22Rv1 (cell line): ENCODE measurements at regions not wholly inside any gene's neighbourhood (a gene's known extent, or its start where the extent isn't known, plus 50 kb on each side); places are given as distances from the start of the nearest gene placed in this dataset.

Experiments used
- H3K27ac ChIP-seq: fragments of 450-650 bp; 2 replicates; pipeline ENCODE4 v1.5.1; 2017
- CTCF ChIP-seq: fragments of 450-650 bp; IDR thresholded peaks from 2 replicates; pipeline ENCODE4 v1.5.1; 2017; ENCODE audit warnings: mild to moderate bottlenecking
- ZFX ChIP-seq: fragments of 450-650 bp; IDR thresholded peaks from 2 replicates; pipeline ENCODE4 v1.6.1; 2017; ENCODE audit warnings: antibody characterized with exemption, borderline replicate concordance

DNA sequence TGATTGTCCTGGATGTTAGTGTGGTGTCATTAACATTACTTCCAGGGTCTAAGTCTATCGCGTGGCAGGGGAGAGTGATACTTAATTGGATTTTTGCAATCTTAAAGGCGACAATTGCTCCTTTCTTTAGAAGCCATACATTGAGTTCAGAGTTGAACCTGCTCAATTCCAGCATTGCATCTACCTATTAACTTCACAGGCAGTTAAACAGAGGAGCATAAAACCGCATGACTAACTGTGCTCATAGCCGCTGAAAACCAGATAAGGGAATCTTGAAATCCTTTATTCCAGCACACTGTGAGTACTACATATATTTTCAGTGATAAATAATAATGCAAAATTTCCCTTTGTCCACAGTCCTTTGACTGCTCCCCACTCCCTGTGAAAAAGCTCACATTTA, 255.3 kb downstream of the STK31 start:
- H3K27ac ChIP-seq = no peak overlapping the region
- TF ChIP-seq ZFX (no peak), CTCF (no peak)

DNA sequence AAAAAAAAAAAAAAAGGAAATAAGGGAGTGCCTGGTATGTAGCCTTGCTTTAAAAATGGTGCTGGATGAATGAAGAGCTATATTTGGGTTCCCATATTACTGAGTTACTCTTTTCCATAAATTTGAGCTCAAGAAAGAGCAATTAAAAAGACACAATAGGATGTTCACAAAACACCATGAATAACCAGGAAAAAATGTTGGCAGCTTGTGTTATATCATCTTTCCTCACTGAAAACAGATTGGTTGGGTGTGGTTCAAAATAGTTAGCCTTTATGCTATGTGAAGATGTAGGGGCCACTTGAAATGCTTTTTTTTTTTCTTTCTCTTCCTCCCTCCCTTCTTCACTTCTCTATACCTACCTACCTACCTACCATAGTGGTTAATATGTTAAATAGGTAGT, 256.9 kb downstream of the STK31 start:
- no peak overlapping the region for H3K27ac ChIP-seq
- TF ChIP-seq ZFX (no peak), CTCF (no peak)

GRCh38 chr7:23967949-23968599, 258.1 kb downstream of the STK31 start:
- TF ChIP-seq CTCF (no peak), ZFX (no peak)
- H3K27ac ChIP-seq = no peak overlapping the region

DNA sequence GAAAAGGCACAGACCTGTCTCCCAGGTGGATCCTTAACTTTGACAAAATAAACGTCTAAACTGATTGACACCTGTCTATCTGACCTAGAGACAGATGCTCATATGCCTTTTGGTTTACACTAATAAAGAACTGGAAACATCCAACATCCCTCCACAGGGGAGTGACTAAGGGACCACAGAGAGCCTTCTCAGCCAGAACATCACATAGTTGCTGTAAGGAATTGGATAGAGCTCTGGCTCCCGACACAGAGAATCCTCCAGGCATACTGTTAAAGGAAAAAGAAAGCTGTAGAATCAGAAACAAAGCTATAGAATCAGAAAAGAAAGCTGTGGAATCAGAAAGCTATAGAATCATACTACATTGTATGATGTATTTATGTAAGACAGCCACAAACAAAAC, 258.8 kb downstream of the STK31 start:
- H3K27ac ChIP-seq = no peak overlapping the region
- TF ChIP-seq ZFX = no peak
- TF ChIP-seq CTCF = no peak

DNA sequence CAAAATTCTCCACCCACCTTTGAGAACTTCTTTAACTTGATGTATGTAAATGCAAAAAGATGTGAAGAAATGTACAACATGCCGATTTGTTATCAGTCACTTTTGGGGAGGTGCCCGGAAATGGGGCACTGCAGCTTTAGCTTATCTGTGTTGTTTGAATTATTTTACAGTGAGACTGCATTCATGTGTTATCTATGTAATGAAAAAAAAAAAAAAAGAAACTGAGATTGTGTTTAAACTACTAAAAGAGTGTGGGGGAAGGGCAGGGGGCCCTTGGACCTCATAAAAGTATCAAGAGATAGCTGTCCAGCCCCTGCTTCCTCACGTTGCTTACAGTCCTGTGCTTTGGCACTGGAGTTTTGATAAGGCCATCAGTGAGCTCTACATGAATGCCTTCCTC, 259.4 kb downstream of the STK31 start:
- TF ChIP-seq CTCF (no peak), ZFX (no peak)

DNA sequence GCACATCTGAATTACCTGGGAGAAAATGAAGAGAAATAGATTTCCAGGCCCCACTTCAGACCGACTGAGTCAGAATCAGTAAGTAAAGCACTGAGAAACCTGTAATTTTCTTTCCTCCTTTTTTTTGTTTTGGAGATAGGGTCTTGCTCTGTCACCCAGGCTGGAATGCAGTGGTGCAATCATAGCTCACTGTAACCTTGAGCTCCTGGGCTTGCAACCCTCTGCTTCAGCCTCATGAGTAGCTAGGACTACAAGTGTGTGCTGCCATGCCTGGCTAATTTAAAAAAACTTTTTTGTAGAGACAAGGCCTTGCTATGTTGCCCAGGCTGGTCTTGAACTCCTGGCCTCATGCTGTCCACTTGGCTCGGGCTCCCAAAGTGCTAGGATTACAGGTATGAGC, 260.2 kb downstream of the STK31 start:
- no peak overlapping the region for H3K27ac ChIP-seq
- no peak for TF ChIP-seq CTCF

More for the DNA sequence above, 259.4 kb downstream of the STK31 start:
- H3K27ac ChIP-seq = no peak overlapping the region

DNA sequence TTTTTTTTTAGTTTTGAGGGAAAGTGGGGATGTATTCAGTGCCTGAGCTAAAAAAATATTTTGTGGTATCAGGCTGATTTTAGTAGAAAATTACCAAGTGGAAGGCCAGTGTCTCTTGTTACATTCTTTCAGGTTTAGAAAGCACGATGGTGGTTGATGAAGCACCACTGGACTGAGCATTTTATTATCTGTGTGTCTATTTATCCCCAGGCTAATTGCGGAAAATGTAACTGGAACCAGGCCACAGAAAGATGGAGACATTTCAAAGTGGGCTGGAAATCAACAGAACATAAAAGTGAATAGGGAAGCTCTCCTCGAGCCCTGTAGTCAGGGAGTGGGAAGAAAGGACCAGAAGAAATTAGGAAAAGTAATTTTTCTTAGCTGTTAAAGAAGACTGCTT, 261.0 kb downstream of the STK31 start:
- H3K27ac ChIP-seq = no peak overlapping the region
- TF ChIP-seq ZFX (no peak), CTCF (no peak)
